ENCODE measurements at regions not wholly inside any gene's neighbourhood (a gene's known extent, or its start where the extent isn't known, plus 50 kb on each side); places are given as distances from the start of the nearest gene placed in this dataset.

DNA sequence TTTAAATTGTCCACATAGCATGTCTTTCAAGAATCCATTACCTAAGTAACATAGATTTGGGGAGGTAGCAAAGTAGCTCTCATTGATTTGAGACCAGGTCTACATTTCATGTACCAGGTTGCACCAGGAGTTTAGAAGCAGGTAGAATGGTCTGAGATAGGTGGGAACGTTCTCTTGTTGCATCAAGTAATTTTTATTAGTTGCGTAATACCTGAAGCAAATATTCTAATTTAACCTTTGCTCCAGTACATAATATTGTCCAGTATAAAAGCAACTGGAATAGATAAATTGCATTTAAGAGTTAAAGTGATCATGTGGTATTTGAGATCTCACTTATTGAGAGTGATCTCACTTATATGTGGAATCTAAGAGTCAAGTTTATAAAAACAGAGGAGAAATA is 597.1 kb upstream of the PRMT6 start:
- TF ChIP-seq SPI1 (IDR thresholded peaks at IDR 0.05; ENCODE audit: borderline replicate concordance, low read depth) (no peak), GABPA (IDR thresholded peaks at IDR 0.05; ENCODE audit: low read depth) (no peak)
